ENCODE measurements at regions not wholly inside any gene's neighbourhood (a gene's known extent, or its start where the extent isn't known, plus 50 kb on each side); places are given as distances from the start of the nearest gene placed in this dataset.

GRCh38 chr7:94237417-94237816, 157.3 kb upstream of the COL1A2 start:
- H3K36me3 Mint-ChIP-seq (ENCODE audit: low read depth, unreplicated experiment) = no peaks in the 10 kb centered on the region
- H3K27me3 Mint-ChIP-seq (ENCODE audit: unreplicated experiment) = no peaks in the 10 kb centered on the region
- DNase-seq (ENCODE audit: low spot score) = no peak
- H3K4me1 Mint-ChIP-seq (ENCODE audit: unreplicated experiment) = no peaks in the 10 kb centered on the region
- H3K9me3 Mint-ChIP-seq (ENCODE audit: unreplicated experiment) = no peaks in the 10 kb centered on the region
- no peak for TF ChIP-seq CTCF (IDR thresholded peaks at IDR 0.05; ENCODE audit: unreplicated experiment)
- no peak overlapping the region for H3K4me3 Mint-ChIP-seq (ENCODE audit: unreplicated experiment)
- no peak overlapping the region for H3K27ac Mint-ChIP-seq (ENCODE audit: unreplicated experiment)

GRCh38 chr7:94239661-94240234, 154.9 kb upstream of the COL1A2 start:
- Mint-ChIP-seq H3K9me3 (ENCODE audit: unreplicated experiment) (no peaks in the 10 kb centered on the region), H3K4me3 (ENCODE audit: unreplicated experiment) (no peak overlapping the region), H3K4me1 (ENCODE audit: unreplicated experiment) (no peaks in the 10 kb centered on the region), H3K27me3 (ENCODE audit: unreplicated experiment) (no peaks in the 10 kb centered on the region), H3K36me3 (ENCODE audit: low read depth, unreplicated experiment) (no peaks in the 10 kb centered on the region), H3K27ac (ENCODE audit: unreplicated experiment) (no peak overlapping the region)
- DNase-seq (ENCODE audit: low spot score) = no peak
- TF ChIP-seq CTCF (IDR thresholded peaks at IDR 0.05; ENCODE audit: unreplicated experiment) = no peak

- H3K4me3 Mint-ChIP-seq (ENCODE audit: unreplicated experiment) = no peak overlapping the region
- no peaks in the 10 kb centered on the region for H3K9me3 Mint-ChIP-seq (ENCODE audit: unreplicated experiment)
- H3K27me3 Mint-ChIP-seq (ENCODE audit: unreplicated experiment) = no peaks in the 10 kb centered on the region
- no peak for DNase-seq (ENCODE audit: low spot score)
- H3K36me3 Mint-ChIP-seq (ENCODE audit: low read depth, unreplicated experiment) = no peaks in the 10 kb centered on the region
- TF ChIP-seq CTCF (IDR thresholded peaks at IDR 0.05; ENCODE audit: unreplicated experiment) = no peak
- no peak overlapping the region for H3K27ac Mint-ChIP-seq (ENCODE audit: unreplicated experiment)
- H3K4me1 Mint-ChIP-seq (ENCODE audit: unreplicated experiment) = no peaks in the 10 kb centered on the region
These were observed 153.8 kb upstream of the COL1A2 start for GRCh38 chr7:94240902-94241301.

GRCh38 chr7:94241402-94241925, 153.2 kb upstream of the COL1A2 start:
- H3K9me3 Mint-ChIP-seq (ENCODE audit: unreplicated experiment) = no peaks in the 10 kb centered on the region
- no peak overlapping the region for H3K4me3 Mint-ChIP-seq (ENCODE audit: unreplicated experiment)
- no peak overlapping the region for H3K27ac Mint-ChIP-seq (ENCODE audit: unreplicated experiment)
- H3K27me3 Mint-ChIP-seq (ENCODE audit: unreplicated experiment) = no peaks in the 10 kb centered on the region
- no peaks in the 10 kb centered on the region for H3K36me3 Mint-ChIP-seq (ENCODE audit: low read depth, unreplicated experiment)
- no peak for DNase-seq (ENCODE audit: low spot score)
- TF ChIP-seq CTCF (IDR thresholded peaks at IDR 0.05; ENCODE audit: unreplicated experiment) = no peak
- H3K4me1 Mint-ChIP-seq (ENCODE audit: unreplicated experiment) = no peaks in the 10 kb centered on the region

GRCh38 chr7:94243066-94243711, 151.5 kb upstream of the COL1A2 start:
- DNase-seq (ENCODE audit: low spot score) = no peak
- H3K9me3 Mint-ChIP-seq (ENCODE audit: unreplicated experiment) = no peaks in the 10 kb centered on the region
- no peak overlapping the region for H3K4me3 Mint-ChIP-seq (ENCODE audit: unreplicated experiment)
- no peaks in the 10 kb centered on the region for H3K36me3 Mint-ChIP-seq (ENCODE audit: low read depth, unreplicated experiment)
- no peak for TF ChIP-seq CTCF (IDR thresholded peaks at IDR 0.05; ENCODE audit: unreplicated experiment)
- H3K4me1 Mint-ChIP-seq (ENCODE audit: unreplicated experiment) = no peaks in the 10 kb centered on the region
- no peak overlapping the region for H3K27ac Mint-ChIP-seq (ENCODE audit: unreplicated experiment)
- no peaks in the 10 kb centered on the region for H3K27me3 Mint-ChIP-seq (ENCODE audit: unreplicated experiment)

All from endothelial cell (in vitro differentiated cells).